IPS-20b (cell line): ENCODE measurements at regions not wholly inside any gene's neighbourhood (a gene's known extent, or its start where the extent isn't known, plus 50 kb on each side); places are given as distances from the start of the nearest gene placed in this dataset.
"Not testable (repeated sequence)": the region's sequence is repeated elsewhere in the genome, so short reads cannot be mapped to it uniquely, and the experiment has no call there.

Experiments
- H3K27ac ChIP-seq: one replicate; pipeline ENCODE4 v1.5.1; 2013; ENCODE audit warnings: low read length
- H3K27me3 ChIP-seq: 2 replicates; pipeline ENCODE4 v1.6.1; 2013; ENCODE audit warnings: mild to moderate bottlenecking, low read length, inconsistent platforms; ENCODE audit not compliant: insufficient read depth
- H3K36me3 ChIP-seq: 2 replicates; pipeline ENCODE4 v1.6.1; 2013; ENCODE audit warnings: low read depth, mild to moderate bottlenecking, inconsistent platforms, low read length, moderate library complexity; ENCODE audit not compliant: insufficient read depth
- H3K4me1 ChIP-seq: 2 replicates; pipeline ENCODE4 v1.6.1; 2013; ENCODE audit warnings: mild to moderate bottlenecking, control low read depth, inconsistent platforms, low read length, moderate library complexity; ENCODE audit not compliant: insufficient read depth
- H3K4me3 ChIP-seq: 2 replicates; pipeline ENCODE4 v1.5.1; 2013; ENCODE audit warnings: mild to moderate bottlenecking, low read length, inconsistent platforms
- H3K9ac ChIP-seq: 2 replicates; pipeline ENCODE4 v1.6.1; 2013; ENCODE audit warnings: low read depth, mild to moderate bottlenecking, inconsistent platforms, low read length, moderate library complexity
- H3K9me3 ChIP-seq: 2 replicates; pipeline ENCODE4 v1.6.1; 2013; ENCODE audit warnings: mild to moderate bottlenecking, low read depth, low read length, inconsistent platforms; ENCODE audit not compliant: insufficient read depth

GRCh38 chr10:22839639-22840038 lies 88.2 kb upstream of the ARMC3 start:
- no peaks in the 10 kb centered on the region for H3K9me3 ChIP-seq
- no peak overlapping the region for H3K27ac ChIP-seq
- H3K27me3 ChIP-seq = no peaks in the 10 kb centered on the region
- no peak overlapping the region for H3K9ac ChIP-seq
- H3K36me3 ChIP-seq = no peaks in the 10 kb centered on the region
- H3K4me3 ChIP-seq = no peak overlapping the region
- H3K4me1 ChIP-seq = peaks cover 8% of the 10 kb centered on the region

- Histone ChIP-seq H3K36me3 (no peaks in the 10 kb centered on the region), H3K4me3 (no peak overlapping the region), H3K4me1 (peaks cover 8% of the 10 kb centered on the region), H3K27ac (no peak overlapping the region), H3K27me3 (no peaks in the 10 kb centered on the region), H3K9ac (no peak overlapping the region), H3K9me3 (no peaks in the 10 kb centered on the region)
These were observed 90.1 kb upstream of the ARMC3 start for GRCh38 chr10:22837771-22838170.

DNA sequence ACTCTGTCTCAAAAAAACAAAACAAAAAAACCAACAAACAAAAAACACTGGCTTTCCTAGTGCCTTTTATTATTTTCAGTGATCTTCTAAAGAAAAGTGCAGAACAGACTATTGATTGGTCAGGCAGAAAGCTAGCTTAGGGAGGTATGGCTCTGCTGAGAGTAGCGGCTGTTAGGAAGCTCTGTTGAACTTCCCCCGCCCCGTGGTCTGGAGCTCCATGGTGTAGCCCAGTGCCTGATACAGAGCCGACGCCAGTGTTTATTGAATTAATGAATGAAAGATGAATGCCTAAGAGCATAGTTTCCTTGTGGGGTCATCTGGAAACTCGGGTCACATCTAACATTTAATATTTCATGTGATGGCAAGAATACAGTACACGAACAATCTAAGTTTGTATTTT lies 90.5 kb upstream of the ARMC3 start:
- no peaks in the 10 kb centered on the region for H3K36me3 ChIP-seq
- H3K9me3 ChIP-seq = no peaks in the 10 kb centered on the region
- H3K9ac ChIP-seq = no peak overlapping the region
- peaks cover 7% of the 10 kb centered on the region for H3K4me1 ChIP-seq
- no peak overlapping the region for H3K27ac ChIP-seq
- H3K4me3 ChIP-seq = no peak overlapping the region
- H3K27me3 ChIP-seq = no peaks in the 10 kb centered on the region

- Histone ChIP-seq H3K9ac (no peak overlapping the region), H3K9me3 (no peaks in the 10 kb centered on the region), H3K4me1 (no peaks in the 10 kb centered on the region; the same call in 1 of the 2 replicates), H3K36me3 (no peaks in the 10 kb centered on the region), H3K27ac (no peak overlapping the region), H3K4me3 (no peak overlapping the region), H3K27me3 (no peaks in the 10 kb centered on the region)
These were observed 93.4 kb upstream of the ARMC3 start for GRCh38 chr10:22834471-22834870.

GRCh38 chr10:22833781-22834180 lies 94.1 kb upstream of the ARMC3 start:
- no peaks in the 10 kb centered on the region for H3K27me3 ChIP-seq
- H3K9ac ChIP-seq = no peak overlapping the region
- H3K27ac ChIP-seq = no peak overlapping the region
- no peaks in the 10 kb centered on the region; the same call in 1 of the 2 replicates for H3K4me1 ChIP-seq
- H3K36me3 ChIP-seq = no peaks in the 10 kb centered on the region
- no peaks in the 10 kb centered on the region for H3K9me3 ChIP-seq
- no peak overlapping the region for H3K4me3 ChIP-seq

GRCh38 chr10:22833353-22833752 lies 94.5 kb upstream of the ARMC3 start:
- no peaks in the 10 kb centered on the region for H3K36me3 ChIP-seq
- H3K9me3 ChIP-seq = no peaks in the 10 kb centered on the region
- H3K9ac ChIP-seq = no peak overlapping the region
- no peak overlapping the region for H3K4me3 ChIP-seq
- no peaks in the 10 kb centered on the region for H3K27me3 ChIP-seq
- no peak overlapping the region for H3K27ac ChIP-seq
- no peaks in the 10 kb centered on the region; the same call in 1 of the 2 replicates for H3K4me1 ChIP-seq

- H3K27ac ChIP-seq = no peak overlapping the region
- H3K9ac ChIP-seq = no peak overlapping the region
- H3K9me3 ChIP-seq = no peaks in the 10 kb centered on the region
- no peak overlapping the region for H3K4me3 ChIP-seq
- H3K4me1 ChIP-seq = no peaks in the 10 kb centered on the region; the same call in 1 of the 2 replicates
- no peaks in the 10 kb centered on the region for H3K27me3 ChIP-seq
- no peaks in the 10 kb centered on the region for H3K36me3 ChIP-seq
These were observed 95.0 kb upstream of the ARMC3 start for GRCh38 chr10:22832851-22833250.

- no peaks in the 10 kb centered on the region for H3K36me3 ChIP-seq
- no peaks in the 10 kb centered on the region; the same call in 1 of the 2 replicates for H3K4me1 ChIP-seq
- H3K27me3 ChIP-seq = no peaks in the 10 kb centered on the region
- H3K4me3 ChIP-seq = no peak overlapping the region
- H3K9me3 ChIP-seq = no peaks in the 10 kb centered on the region
- H3K9ac ChIP-seq = no peak overlapping the region
- H3K27ac ChIP-seq = no peak overlapping the region
These were observed 95.7 kb upstream of the ARMC3 start for GRCh38 chr10:22832066-22832602.

DNA sequence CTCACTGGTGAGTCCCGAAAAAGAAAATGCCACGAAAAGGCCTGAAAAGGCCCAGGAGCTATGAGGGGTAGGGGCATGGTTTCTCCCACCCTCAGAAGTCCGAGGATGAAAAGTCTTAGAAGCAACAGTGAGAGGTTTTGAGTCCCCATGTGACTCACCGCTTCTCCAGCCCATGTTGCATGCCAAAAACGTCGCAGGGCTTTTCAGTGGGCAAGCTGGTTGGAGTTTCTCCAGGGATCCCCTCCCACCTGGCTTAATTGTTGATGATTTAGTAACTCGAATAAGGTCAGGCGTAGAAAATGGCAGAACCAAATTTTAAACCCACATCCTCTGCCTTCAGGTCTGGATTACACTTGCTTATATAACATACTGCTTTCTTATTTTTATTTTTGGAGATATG lies 96.3 kb upstream of the ARMC3 start:
- Histone ChIP-seq H3K4me1 (no peaks in the 10 kb centered on the region; the same call in 1 of the 2 replicates), H3K36me3 (no peaks in the 10 kb centered on the region), H3K9ac (no peak overlapping the region), H3K27me3 (no peaks in the 10 kb centered on the region), H3K27ac (no peak overlapping the region), H3K4me3 (no peak overlapping the region), H3K9me3 (no peaks in the 10 kb centered on the region)

DNA sequence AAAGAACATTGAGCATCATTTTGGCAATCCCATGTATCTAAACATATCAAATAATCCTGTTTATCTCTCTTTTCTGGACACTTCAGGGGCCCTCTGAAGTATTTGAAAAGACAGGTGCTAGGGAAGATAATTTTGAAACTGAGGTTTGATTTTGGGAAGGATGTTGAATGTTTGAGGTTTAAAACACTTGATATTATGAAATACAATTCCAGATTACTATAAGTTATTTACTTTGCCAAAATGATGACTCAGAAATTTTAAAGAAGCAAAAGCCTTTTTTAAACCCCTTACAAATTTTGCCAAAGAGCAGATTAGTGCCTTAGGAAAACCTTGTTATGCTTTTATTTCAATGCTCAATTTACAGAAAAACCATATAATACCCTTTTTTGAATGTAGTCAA lies 99.1 kb upstream of the ARMC3 start:
- H3K36me3 ChIP-seq, H3K4me1 ChIP-seq, H3K27me3 ChIP-seq, H3K4me3 ChIP-seq, H3K27ac ChIP-seq, H3K9ac ChIP-seq, H3K9me3 ChIP-seq: not testable (repeated sequence)

GRCh38 chr10:22825841-22826240 lies 102.0 kb upstream of the ARMC3 start:
- Histone ChIP-seq H3K9ac (no peak overlapping the region), H3K27me3 (no peaks in the 10 kb centered on the region), H3K4me1 (no peaks in the 10 kb centered on the region), H3K36me3 (no peaks in the 10 kb centered on the region), H3K27ac (no peak overlapping the region), H3K9me3 (no peaks in the 10 kb centered on the region), H3K4me3 (no peak overlapping the region)

DNA sequence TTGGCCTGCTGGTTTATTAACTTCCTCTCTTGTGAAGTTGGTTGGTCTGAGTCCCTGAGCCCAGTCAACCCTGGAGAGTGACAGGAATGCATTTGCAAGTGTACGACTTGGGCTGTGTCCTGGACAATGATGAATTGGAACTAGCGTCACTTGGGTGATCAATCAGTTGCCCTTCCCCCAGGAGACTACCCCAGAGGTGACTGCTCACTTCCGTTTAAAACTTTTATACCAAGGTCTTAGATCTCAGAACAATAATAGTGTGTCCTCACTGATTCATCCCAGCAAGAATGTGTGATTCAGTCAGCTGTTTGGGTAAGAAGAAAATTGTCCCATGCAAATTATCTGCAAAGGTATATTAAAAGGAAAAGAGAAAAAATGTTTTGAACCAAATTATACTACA lies 102.9 kb upstream of the ARMC3 start:
- no peaks in the 10 kb centered on the region for H3K9me3 ChIP-seq
- no peaks in the 10 kb centered on the region for H3K4me1 ChIP-seq
- no peak overlapping the region for H3K4me3 ChIP-seq
- no peaks in the 10 kb centered on the region for H3K27me3 ChIP-seq
- H3K27ac ChIP-seq = no peak overlapping the region
- H3K9ac ChIP-seq = no peak overlapping the region
- H3K36me3 ChIP-seq = no peaks in the 10 kb centered on the region
